DOHH2 (cell line): ENCODE measurements at regions not wholly inside any gene's neighbourhood (a gene's known extent, or its start where the extent isn't known, plus 50 kb on each side); places are given as distances from the start of the nearest gene placed in this dataset.

Experiments used
- EZH2phosphoT487 ChIP-seq: fragments of 200-600 bp; sonication (generic); IDR thresholded peaks from 2 replicates; pipeline ENCODE4 v1.6.1; 2017; ENCODE audit warnings: borderline replicate concordance, mild to moderate bottlenecking, antibody characterized with exemption, low read length, moderate library complexity, mixed read lengths
- TF ChIP-seq, protein P1 (sequence below): fragments of 200-600 bp; sonication (generic); IDR thresholded peaks from one replicate; pipeline ENCODE4 v1.5.1; 2014; ENCODE audit warnings: antibody characterized with exemption, mild to moderate bottlenecking, low read depth, low read length; ENCODE audit not compliant: poor library complexity, severe bottlenecking

DNA sequence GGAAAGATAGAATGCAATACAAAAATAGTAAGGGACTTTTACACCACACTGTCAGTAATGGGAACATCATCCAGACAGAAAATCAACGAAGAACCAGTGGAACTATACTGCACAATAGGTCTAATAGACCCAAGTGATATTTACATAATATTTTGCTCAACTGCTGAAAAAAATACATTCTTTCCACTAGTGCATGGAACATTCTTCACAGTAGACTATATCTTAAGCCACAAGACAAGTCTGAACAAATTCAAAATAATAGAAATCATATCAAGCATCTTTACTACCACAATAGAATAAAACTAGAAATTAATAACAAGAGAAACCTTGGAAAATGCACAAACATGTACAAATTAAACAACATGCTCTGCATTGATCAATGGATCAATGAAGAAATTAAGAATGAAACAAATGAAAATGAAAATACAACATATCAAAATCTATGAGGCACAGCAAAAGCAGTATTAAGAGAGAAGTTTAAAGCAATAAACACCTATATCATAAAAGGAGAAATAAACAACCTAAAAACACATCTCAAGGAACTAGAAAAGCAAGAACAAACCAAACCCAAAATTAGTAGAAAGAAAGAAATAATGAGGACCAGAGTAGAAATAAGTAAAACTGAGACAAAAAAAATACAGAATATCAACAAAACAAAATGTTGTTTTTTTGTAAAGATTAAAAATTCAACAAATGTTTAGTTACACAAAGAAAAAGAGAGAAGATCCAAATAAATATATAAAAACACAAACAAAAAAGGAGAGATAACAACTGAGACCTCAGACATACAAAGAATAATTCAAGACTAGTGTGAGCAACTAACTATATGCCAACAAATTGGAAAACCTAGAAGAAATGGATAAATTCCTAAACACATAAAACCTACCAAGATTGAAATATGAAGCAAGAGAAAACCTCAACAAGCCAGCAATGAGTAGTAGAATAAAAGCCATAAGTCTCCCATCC lies 51.5 kb upstream of the ANTXR2 start:
- TF ChIP-seq, protein P1, sequence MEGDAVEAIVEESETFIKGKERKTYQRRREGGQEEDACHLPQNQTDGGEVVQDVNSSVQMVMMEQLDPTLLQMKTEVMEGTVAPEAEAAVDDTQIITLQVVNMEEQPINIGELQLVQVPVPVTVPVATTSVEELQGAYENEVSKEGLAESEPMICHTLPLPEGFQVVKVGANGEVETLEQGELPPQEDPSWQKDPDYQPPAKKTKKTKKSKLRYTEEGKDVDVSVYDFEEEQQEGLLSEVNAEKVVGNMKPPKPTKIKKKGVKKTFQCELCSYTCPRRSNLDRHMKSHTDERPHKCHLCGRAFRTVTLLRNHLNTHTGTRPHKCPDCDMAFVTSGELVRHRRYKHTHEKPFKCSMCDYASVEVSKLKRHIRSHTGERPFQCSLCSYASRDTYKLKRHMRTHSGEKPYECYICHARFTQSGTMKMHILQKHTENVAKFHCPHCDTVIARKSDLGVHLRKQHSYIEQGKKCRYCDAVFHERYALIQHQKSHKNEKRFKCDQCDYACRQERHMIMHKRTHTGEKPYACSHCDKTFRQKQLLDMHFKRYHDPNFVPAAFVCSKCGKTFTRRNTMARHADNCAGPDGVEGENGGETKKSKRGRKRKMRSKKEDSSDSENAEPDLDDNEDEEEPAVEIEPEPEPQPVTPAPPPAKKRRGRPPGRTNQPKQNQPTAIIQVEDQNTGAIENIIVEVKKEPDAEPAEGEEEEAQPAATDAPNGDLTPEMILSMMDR = no peak
- no peak for TF ChIP-seq EZH2phosphoT487
